Loucy (cell line): ENCODE measurements at regions not wholly inside any gene's neighbourhood (a gene's known extent, or its start where the extent isn't known, plus 50 kb on each side); places are given as distances from the start of the nearest gene placed in this dataset.

Experiments used
- H2AFZ ChIP-seq: fragments of 200-600 bp; sonication (generic); 2 replicates; pipeline ENCODE4 v1.6.0; 2016; ENCODE audit warnings: antibody characterized with exemption, mild to moderate bottlenecking, low read length, moderate library complexity
- H3F3A ChIP-seq: fragments of 200-600 bp; 2 replicates; pipeline ENCODE4 v1.6.0; 2016; ENCODE audit warnings: antibody characterized with exemption, low read depth, mild to moderate bottlenecking
- H3K27me3 ChIP-seq: fragments of 200-600 bp; sonication (generic); 2 replicates; pipeline ENCODE4 v1.6.1; 2014; ENCODE audit warnings: low read length, mild to moderate bottlenecking; ENCODE audit not compliant: insufficient read depth, poor library complexity, severe bottlenecking
- H3K36me3 ChIP-seq: fragments of 200-600 bp; sonication (generic); 2 replicates; pipeline ENCODE4 v1.6.1; 2016; ENCODE audit warnings: low read length; ENCODE audit not compliant: insufficient read depth
- H3K4me1 ChIP-seq: fragments of 200-600 bp; sonication (generic); 2 replicates; pipeline ENCODE4 v1.5.1; 2014; ENCODE audit warnings: low read length, mild to moderate bottlenecking; ENCODE audit not compliant: insufficient read depth, poor library complexity, severe bottlenecking
- H3K4me2 ChIP-seq: fragments of 200-600 bp; sonication (generic); 2 replicates; pipeline ENCODE4 v1.6.0; 2014; ENCODE audit warnings: antibody characterized with exemption, low read length, low read depth, mild to moderate bottlenecking; ENCODE audit not compliant: poor library complexity, severe bottlenecking
- H3K4me3 ChIP-seq: fragments of 200-600 bp; sonication (generic); 2 replicates; pipeline ENCODE4 v1.5.1; 2014; ENCODE audit warnings: low read length, mild to moderate bottlenecking, mixed read lengths; ENCODE audit not compliant: poor library complexity, severe bottlenecking
- H3K79me2 ChIP-seq: fragments of 200-600 bp; sonication (generic); 2 replicates; pipeline ENCODE4 v1.6.1; 2014; ENCODE audit warnings: low read length; ENCODE audit not compliant: insufficient read depth
- H3K9ac ChIP-seq: fragments of 200-600 bp; sonication (generic); 2 replicates; pipeline ENCODE4 v1.6.0; 2014; ENCODE audit warnings: mild to moderate bottlenecking, low read depth, low read length, moderate library complexity; ENCODE audit not compliant: poor library complexity, severe bottlenecking
- H3K9me2 ChIP-seq: fragments of 200-600 bp; sonication (generic); replicated peaks from 2 replicates; pipeline ENCODE4 v1.6.1; 2016; ENCODE audit warnings: low read depth, low read length, mixed read lengths
- H3K9me3 ChIP-seq: fragments of 200-600 bp; sonication (generic); 2 replicates; pipeline ENCODE4 v1.6.1; 2014; ENCODE audit warnings: mild to moderate bottlenecking, antibody characterized with exemption, low read length, low read depth; ENCODE audit not compliant: insufficient read depth
- H4K20me1 ChIP-seq: fragments of 200-600 bp; sonication (generic); 2 replicates; pipeline ENCODE4 v1.6.0; 2014; ENCODE audit warnings: antibody characterized with exemption, low read length, mild to moderate bottlenecking; ENCODE audit not compliant: insufficient read depth, poor library complexity, severe bottlenecking
- CTCF ChIP-seq: fragments of 200-600 bp; sonication (generic); conservative IDR thresholded peaks from 2 replicates; pipeline ENCODE4 v1.5.1; 2014; ENCODE audit warnings: mild to moderate bottlenecking, antibody characterized with exemption, low read length
- EZH2phosphoT487 ChIP-seq: fragments of 200-600 bp; IDR thresholded peaks from 2 replicates; pipeline ENCODE4 v1.6.1; 2018; ENCODE audit warnings: antibody characterized with exemption, mild to moderate bottlenecking, moderate library complexity, borderline replicate concordance

DNA sequence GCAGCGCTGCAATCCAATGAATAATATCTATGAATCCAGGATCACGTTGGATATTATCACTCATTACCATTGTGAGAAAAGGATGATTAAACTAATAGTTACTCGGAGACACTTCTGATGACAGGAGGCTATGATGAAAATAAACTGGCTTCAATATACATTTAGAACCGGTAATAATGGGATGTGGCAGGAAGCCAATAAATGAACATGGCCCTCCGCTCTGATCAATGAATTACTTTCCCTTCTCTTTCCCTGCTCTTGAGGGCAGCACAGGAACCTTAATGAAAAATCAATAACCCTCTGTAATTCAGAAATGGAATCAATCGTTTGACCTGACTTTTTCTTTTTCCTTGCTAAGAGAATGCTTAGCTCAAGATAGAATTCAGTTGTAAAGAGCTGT, 103.9 kb upstream of the PAQR3 start:
- Histone ChIP-seq H3K79me2 (no peaks in the 10 kb centered on the region), H3K4me2 (no peak overlapping the region), H2AFZ (no peak overlapping the region), H4K20me1 (no peaks in the 10 kb centered on the region), H3K9me3 (no peaks in the 10 kb centered on the region), H3F3A (no peaks in the 10 kb centered on the region), H3K4me3 (no peak overlapping the region), H3K36me3 (no peaks in the 10 kb centered on the region), H3K4me1 (peaks cover under 1% of the 10 kb centered on the region), H3K9me2 (no peaks in the 10 kb centered on the region), H3K27me3 (no peaks in the 10 kb centered on the region), H3K9ac (no peak overlapping the region)
- TF ChIP-seq EZH2phosphoT487 (no peak), CTCF (no peak)

GRCh38 chr4:79042079-79042674, 102.9 kb upstream of the PAQR3 start:
- no peaks in the 10 kb centered on the region for H3F3A ChIP-seq
- H3K9me2 ChIP-seq: no peaks in the 10 kb centered on the region
- no peak overlapping the region for H3K9ac ChIP-seq
- no peaks in the 10 kb centered on the region for H3K9me3 ChIP-seq
- TF ChIP-seq CTCF (peak; percentile 89), EZH2phosphoT487 (no peak)
- H3K4me2 ChIP-seq: no peak overlapping the region
- no peaks in the 10 kb centered on the region for H3K79me2 ChIP-seq
- H3K4me3 ChIP-seq: no peak overlapping the region
- no peaks in the 10 kb centered on the region for H3K4me1 ChIP-seq
- H3K36me3 ChIP-seq: no peaks in the 10 kb centered on the region
- H4K20me1 ChIP-seq: no peaks in the 10 kb centered on the region
- H2AFZ ChIP-seq: no peak overlapping the region
- no peaks in the 10 kb centered on the region for H3K27me3 ChIP-seq

DNA sequence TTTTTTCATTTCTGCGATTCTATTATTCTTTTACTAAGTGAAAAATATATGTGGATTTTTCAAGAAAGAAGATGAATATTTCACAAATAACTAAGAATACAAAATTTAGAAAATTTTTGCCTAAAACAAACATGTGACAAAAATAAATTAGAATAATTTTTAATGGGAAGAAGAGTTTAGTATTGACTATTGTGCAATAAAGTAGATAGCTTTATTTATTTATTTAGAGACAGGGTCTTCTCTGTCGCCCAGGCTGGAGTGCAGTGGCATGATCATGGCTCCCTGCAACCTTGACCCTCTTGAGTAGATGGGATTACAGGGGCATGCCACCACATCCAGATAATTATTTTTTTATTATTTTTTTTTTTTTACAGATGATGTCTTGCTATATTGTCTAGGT, 95.3 kb upstream of the PAQR3 start:
- no peaks in the 10 kb centered on the region for H3K9me2 ChIP-seq
- no peaks in the 10 kb centered on the region for H3K4me1 ChIP-seq
- no peaks in the 10 kb centered on the region for H3K36me3 ChIP-seq
- H4K20me1 ChIP-seq: no peaks in the 10 kb centered on the region
- H3K4me2 ChIP-seq: no peak overlapping the region
- H3K79me2 ChIP-seq: no peaks in the 10 kb centered on the region
- no peak overlapping the region for H2AFZ ChIP-seq
- H3F3A ChIP-seq: no peaks in the 10 kb centered on the region
- TF ChIP-seq CTCF (no peak), EZH2phosphoT487 (no peak)
- H3K4me3 ChIP-seq: no peak overlapping the region
- no peaks in the 10 kb centered on the region for H3K27me3 ChIP-seq
- no peaks in the 10 kb centered on the region for H3K9me3 ChIP-seq
- H3K9ac ChIP-seq: no peak overlapping the region
